ENCODE measurements at regions not wholly inside any gene's neighbourhood (a gene's known extent, or its start where the extent isn't known, plus 50 kb on each side); places are given as distances from the start of the nearest gene placed in this dataset.

GRCh38 chr9:81211741-81212140 is 477.6 kb downstream of the TLE1 start:
- no peak overlapping the region for H3K4me2 ChIP-seq
- no peaks in the 10 kb centered on the region for H3K27me3 ChIP-seq
- H3K9me3 ChIP-seq (ENCODE audit: low read depth) = no peaks in the 10 kb centered on the region
- H4K20me1 ChIP-seq (ENCODE audit: insufficient read depth, poor library complexity, severe bottlenecking) = no peaks in the 10 kb centered on the region
- TF ChIP-seq EZH2phosphoT487 (IDR thresholded peaks at IDR 0.05; ENCODE audit: low read depth, severe bottlenecking, unreplicated experiment) (no peak), CTCF (IDR thresholded peaks at IDR 0.05; ENCODE audit: poor library complexity) (no peak), EZH2 (IDR thresholded peaks at IDR 0.05; ENCODE audit: borderline replicate concordance) (no peak)
- H3K36me3 ChIP-seq (replicated peaks; ENCODE audit: insufficient read depth, low read depth) = no peaks in the 10 kb centered on the region
- H3K4me1 ChIP-seq (ENCODE audit: insufficient read depth) = no peaks in the 10 kb centered on the region
- no peaks in the 10 kb centered on the region for H3K79me2 ChIP-seq
- H3K9me2 ChIP-seq (replicated peaks; ENCODE audit: insufficient read depth) = no peaks in the 10 kb centered on the region
- no peak overlapping the region for H3K4me3 ChIP-seq
- DNase-seq (ENCODE audit: low spot score) = no peak
- no peak overlapping the region for H2AFZ ChIP-seq
- no peak overlapping the region for H3K27ac ChIP-seq
- 81% methylated on average over 3 of the region's 3 CpGs for WGBS (ENCODE audit: low lambda C conversion rate, missing lambda C conversion rate)

- TF ChIP-seq EZH2 (IDR thresholded peaks at IDR 0.05; ENCODE audit: borderline replicate concordance) = no peak
- no peak for TF ChIP-seq EZH2phosphoT487 (IDR thresholded peaks at IDR 0.05; ENCODE audit: low read depth, severe bottlenecking, unreplicated experiment)
- TF ChIP-seq CTCF (IDR thresholded peaks at IDR 0.05; ENCODE audit: poor library complexity) = no peak
- Histone ChIP-seq H3K9me3 (ENCODE audit: low read depth) (no peaks in the 10 kb centered on the region), H2AFZ (no peak overlapping the region), H3K79me2 (no peaks in the 10 kb centered on the region), H3K36me3 (replicated peaks; ENCODE audit: insufficient read depth, low read depth) (no peaks in the 10 kb centered on the region), H3K9me2 (replicated peaks; ENCODE audit: insufficient read depth) (no peaks in the 10 kb centered on the region), H3K4me2 (no peak overlapping the region), H3K4me1 (ENCODE audit: insufficient read depth) (no peaks in the 10 kb centered on the region), H3K27me3 (no peaks in the 10 kb centered on the region), H4K20me1 (ENCODE audit: insufficient read depth, poor library complexity, severe bottlenecking) (no peaks in the 10 kb centered on the region), H3K27ac (no peak overlapping the region), H3K4me3 (no peak overlapping the region)
- no peak for DNase-seq (ENCODE audit: low spot score)
- 92% methylated on average over 4 of the region's 4 CpGs for WGBS (ENCODE audit: low lambda C conversion rate, missing lambda C conversion rate)
These were observed 481.7 kb downstream of the TLE1 start for GRCh38 chr9:81207651-81208050.

- Histone ChIP-seq H3K9me2 (replicated peaks; ENCODE audit: insufficient read depth) (no peaks in the 10 kb centered on the region), H3K4me3 (no peak overlapping the region), H3K27me3 (no peaks in the 10 kb centered on the region), H3K36me3 (replicated peaks; ENCODE audit: insufficient read depth, low read depth) (no peaks in the 10 kb centered on the region), H3K4me2 (no peak overlapping the region), H2AFZ (no peak overlapping the region), H3K27ac (no peak overlapping the region), H3K9me3 (ENCODE audit: low read depth) (no peaks in the 10 kb centered on the region), H4K20me1 (ENCODE audit: insufficient read depth, poor library complexity, severe bottlenecking) (no peaks in the 10 kb centered on the region), H3K4me1 (ENCODE audit: insufficient read depth) (no peaks in the 10 kb centered on the region), H3K79me2 (no peaks in the 10 kb centered on the region)
- no peak for TF ChIP-seq EZH2phosphoT487 (IDR thresholded peaks at IDR 0.05; ENCODE audit: low read depth, severe bottlenecking, unreplicated experiment)
- no peak for TF ChIP-seq CTCF (IDR thresholded peaks at IDR 0.05; ENCODE audit: poor library complexity)
- WGBS (ENCODE audit: low lambda C conversion rate, missing lambda C conversion rate) = 94% methylated on average over 5 of the region's 6 CpGs
- DNase-seq (ENCODE audit: low spot score) = no peak
These were observed 487.1 kb downstream of the TLE1 start for GRCh38 chr9:81202292-81202691.

GRCh38 chr9:81195206-81195605 is 494.1 kb downstream of the TLE1 start:
- Histone ChIP-seq H3K9me2 (replicated peaks; ENCODE audit: insufficient read depth) (no peaks in the 10 kb centered on the region), H4K20me1 (ENCODE audit: insufficient read depth, poor library complexity, severe bottlenecking) (no peaks in the 10 kb centered on the region), H3K4me2 (no peak overlapping the region), H3K9me3 (ENCODE audit: low read depth) (no peaks in the 10 kb centered on the region), H3K36me3 (replicated peaks; ENCODE audit: insufficient read depth, low read depth) (no peaks in the 10 kb centered on the region), H3K27ac (no peak overlapping the region), H2AFZ (no peak overlapping the region), H3K4me3 (no peak overlapping the region), H3K4me1 (ENCODE audit: insufficient read depth) (no peaks in the 10 kb centered on the region), H3K27me3 (no peaks in the 10 kb centered on the region), H3K79me2 (no peaks in the 10 kb centered on the region)
- DNase-seq (ENCODE audit: low spot score) = no peak
- TF ChIP-seq EZH2phosphoT487 (IDR thresholded peaks at IDR 0.05; ENCODE audit: low read depth, severe bottlenecking, unreplicated experiment) (no peak), EZH2 (IDR thresholded peaks at IDR 0.05; ENCODE audit: borderline replicate concordance) (no peak), CTCF (IDR thresholded peaks at IDR 0.05; ENCODE audit: poor library complexity) (no peak)
- WGBS (ENCODE audit: low lambda C conversion rate, missing lambda C conversion rate) = 84% methylated on average over 4 of the region's 4 CpGs

Data from hepatocyte (in vitro differentiated cells).